Ovary (tissue), 7 donors: ENCODE measurements at regions not wholly inside any gene's neighbourhood (a gene's known extent, or its start where the extent isn't known, plus 50 kb on each side); places are given as distances from the start of the nearest gene placed in this dataset.

Experiments used
- DNase-seq, 5 donors: peaks; one replicate each; pipeline ENCODE4 v3.0.0-alpha.2; 2019 to 2020
- H3K27ac ChIP-seq, 2 donors: fragments of 200-600 bp; one replicate each; pipeline versions ENCODE4 v1.5.1 to v1.8.0; 2019 to 2022
- H3K27me3 ChIP-seq: fragments of 200-600 bp; one replicate; pipeline ENCODE4 v1.8.0; 2022
- H3K36me3 ChIP-seq: fragments of 200-600 bp; sonication (generic); one replicate; pipeline ENCODE4 v1.5.1; 2019
- H3K4me1 ChIP-seq: one replicate; pipeline ENCODE4 v1.8.1; 2013; ENCODE audit warnings: mild to moderate bottlenecking, moderate library complexity; ENCODE audit not compliant: insufficient read depth
- H3K4me3 ChIP-seq: fragments of 200-600 bp; sonication (generic); one replicate; pipeline ENCODE4 v1.5.1; 2017
- H3K9me3 ChIP-seq, 2 donors: fragments of 200-600 bp in 1 of 2; sonication (generic) in 1 of 2; one replicate each; pipeline versions ENCODE4 v1.5.1 to v1.8.1; 2013 to 2019; ENCODE audit warnings: mild to moderate bottlenecking in 1 of 2, moderate library complexity in 1 of 2
- CTCF ChIP-seq, 3 donors: fragments of 450-650 bp in 2 of 3; fragments of 200-600 bp in 1 of 3; IDR thresholded peaks; one replicate each; pipeline versions ENCODE4 v1.5.1 to v1.8.0; 2016 to 2022; ENCODE audit warnings: antibody characterized with exemption in 3 of 3, mild to moderate bottlenecking in 1 of 3
- EP300 ChIP-seq: sonication (generic); formaldehyde crosslinking; IDR thresholded peaks from one replicate; pipeline ENCODE4 v1.6.1; 2017; ENCODE audit warnings: antibody characterized with exemption
- POLR2A ChIP-seq: fragments of 450-650 bp; IDR thresholded peaks from one replicate; pipeline ENCODE4 v1.6.1; 2017; ENCODE audit warnings: antibody characterized with exemption, mild to moderate bottlenecking, moderate library complexity
- WGBS, 3 donors: extraction: QIAGEN DNeasy Blood & Tissue Kit in 1 of 3; methylation state at CpG; one replicate each; pipeline versions ENCODE4 v1.1.5 to v1.1.7; 2013 to 2017; 5-methylcytosine and 5-hydroxymethylcytosine counted together
- intact Hi-C, 4 donors: fragments of 100-400 bp; cut with DNase I; formaldehyde crosslinking; loops; one replicate each; pipeline versions ENCODE4 v1.11.0 to v1.15.1; 2022 to 2023
- donor health status: DM: no; HTN: no; CAD: no; lungs with moderate emphysema.
- donor health status: DM: no; HTN: no; CAD: no.
- donor health status: Bipolar disorder and iron deficiency.
- donor health status: DM: no; HTN: no; CAD: no.
- donor health status: DM: yes; HTN: yes; CAD: no.

- no peaks in the 10 kb centered on the region for H3K4me1 ChIP-seq
- H3K27me3 ChIP-seq: no peaks in the 10 kb centered on the region
- no peaks in the 10 kb centered on the region for H3K9me3 ChIP-seq
- intact Hi-C loops: no loop called here
- H3K36me3 ChIP-seq: no peaks in the 10 kb centered on the region
- no peak for TF ChIP-seq POLR2A
- TF ChIP-seq EP300: no peak
- TF ChIP-seq CTCF (IDR thresholded peaks at IDR 0.05): no peak
- H3K4me3 ChIP-seq: no peak overlapping the region
- no peak overlapping the region for H3K27ac ChIP-seq
- DNase-seq: no peak
Measured at GRCh38 chr1:80994934-80995333, 805.8 kb upstream of the ADGRL2 start.

- Histone ChIP-seq H3K4me3 (no peak overlapping the region), H3K27ac (no peak overlapping the region), H3K27me3 (no peaks in the 10 kb centered on the region), H3K36me3 (no peaks in the 10 kb centered on the region), H3K4me1 (no peaks in the 10 kb centered on the region), H3K9me3 (no peaks in the 10 kb centered on the region)
- intact Hi-C loops: no loop called here
- 64 to 92% (median 74%) methylated on average over 1 of the region's 1 CpG for WGBS, 3 donors
- TF ChIP-seq CTCF (IDR thresholded peaks at IDR 0.05): no peak
- TF ChIP-seq POLR2A: no peak
- no peak for TF ChIP-seq EP300
- DNase-seq: no peak
Measured at GRCh38 chr1:80994038-80994437, 806.7 kb upstream of the ADGRL2 start.

- H3K4me1 ChIP-seq: no peaks in the 10 kb centered on the region
- intact Hi-C loops: no loop called here
- no peak overlapping the region for H3K27ac ChIP-seq
- TF ChIP-seq EP300 (no peak), CTCF (IDR thresholded peaks at IDR 0.05) (no peak), POLR2A (no peak)
- no peaks in the 10 kb centered on the region for H3K27me3 ChIP-seq
- no peaks in the 10 kb centered on the region for H3K36me3 ChIP-seq
- no peak overlapping the region for H3K4me3 ChIP-seq
- DNase-seq: no peak
- 51 to 61% (median 54%) methylated on average over 4 of the region's 4 CpGs for WGBS, 3 donors
- H3K9me3 ChIP-seq: no peaks in the 10 kb centered on the region
Measured at GRCh38 chr1:80993154-80993980, 807.4 kb upstream of the ADGRL2 start.

GRCh38 chr1:80989455-80989854, 811.3 kb upstream of the ADGRL2 start:
- no peaks in the 10 kb centered on the region for H3K27me3 ChIP-seq
- TF ChIP-seq EP300: no peak
- no peak overlapping the region for H3K4me3 ChIP-seq
- no peaks in the 10 kb centered on the region for H3K9me3 ChIP-seq
- WGBS, 3 donors: 25 to 51% (median 31%) methylated on average over 2 of the region's 2 CpGs
- no peaks in the 10 kb centered on the region for H3K4me1 ChIP-seq
- no peak for DNase-seq
- no peaks in the 10 kb centered on the region for H3K36me3 ChIP-seq
- no peak overlapping the region for H3K27ac ChIP-seq
- intact Hi-C loops: no loop called here

- no peak for DNase-seq
- TF ChIP-seq POLR2A: no peak
- TF ChIP-seq EP300: no peak
- TF ChIP-seq CTCF (IDR thresholded peaks at IDR 0.05): no peak
- intact Hi-C loops: no loop called here
- 19 to 33% (median 20%) methylated on average over 4 of the region's 4 CpGs for WGBS, 3 donors
- no peaks in the 10 kb centered on the region for H3K9me3 ChIP-seq
- no peaks in the 10 kb centered on the region for H3K4me1 ChIP-seq
- no peaks in the 10 kb centered on the region for H3K27me3 ChIP-seq
- H3K4me3 ChIP-seq: no peak overlapping the region
- no peaks in the 10 kb centered on the region for H3K36me3 ChIP-seq
- no peak overlapping the region for H3K27ac ChIP-seq
Measured at GRCh38 chr1:80988926-80989325, 811.8 kb upstream of the ADGRL2 start.
